Psoas muscle (tissue), 7 donors: ENCODE measurements at regions not wholly inside any gene's neighbourhood (a gene's known extent, or its start where the extent isn't known, plus 50 kb on each side); places are given as distances from the start of the nearest gene placed in this dataset.

Source experiments
- ATAC-seq, 4 donors: fragments of 200-7000 bp; cut with Tn5 transposase; one replicate each; pipeline ENCODE4 v1.9.1; 2020; ENCODE audit warnings: moderate library complexity in 3 of 4, mild to moderate bottlenecking in 2 of 4
- DNase-seq, 2 donors: peaks; one replicate each; pipeline ENCODE4 v3.0.0-alpha.2; 2020
- H3K27ac ChIP-seq: fragments of 200-600 bp; one replicate; pipeline ENCODE4 v1.8.0; 2022
- H3K27me3 ChIP-seq, 3 donors: fragments of 200-600 bp in 1 of 3; one replicate each; pipeline versions ENCODE4 v1.6.1 to v1.8.0; 2013 to 2022; ENCODE audit warnings: low read length in 2 of 3, mild to moderate bottlenecking in 2 of 3, moderate library complexity in 1 of 3; ENCODE audit not compliant: insufficient read depth in 3 of 3
- H3K36me3 ChIP-seq, 2 donors: fragments of 200-600 bp in 1 of 2; one replicate each; pipeline versions ENCODE4 v1.6.1 to v1.8.0; 2013 to 2022; ENCODE audit warnings: low read depth in 1 of 2, mild to moderate bottlenecking in 1 of 2, moderate library complexity in 1 of 2; ENCODE audit not compliant: insufficient read depth in 1 of 2
- H3K4me1 ChIP-seq: fragments of 200-600 bp; one replicate; pipeline ENCODE4 v1.8.0; 2022
- H3K4me3 ChIP-seq: fragments of 200-600 bp; one replicate; pipeline ENCODE4 v1.8.0; 2022; ENCODE audit warnings: mild to moderate bottlenecking
- H3K9me3 ChIP-seq: fragments of 200-600 bp; one replicate; pipeline ENCODE4 v1.8.0; 2022
- CTCF ChIP-seq: fragments of 200-600 bp; IDR thresholded peaks from one replicate; pipeline ENCODE4 v1.8.0; 2022; ENCODE audit warnings: antibody characterized with exemption
- WGBS, 3 donors: extraction: QIAGEN DNeasy Blood & Tissue Kit; methylation state at CpG; one replicate each; pipeline versions ENCODE4 v1.1.6 to v1.1.7; 2013; 5-methylcytosine and 5-hydroxymethylcytosine counted together
- intact Hi-C, 2 donors: fragments of 100-400 bp; cut with DNase I; formaldehyde crosslinking; loops; one replicate each; pipeline versions ENCODE4 v1.11.0 to v1.14.2; 2022
- donor health status: healthy with polysubstance abuse.
- donor health status: DM: no; HTN: no; CAD: no; lungs with moderate emphysema.
- donor health status: Bipolar disorder and iron deficiency.
- donor health status: healthy.
- donor health status: DM: yes; HTN: yes; CAD: no.
- donor health status: DM: no; HTN: no; CAD: no.
- donor health status: DM: yes; HTN: yes; CAD: no.

GRCh38 chr5:57552033-57552432 lies 69.4 kb upstream of the ACTBL2 start:
- intact Hi-C loops = no loop called here
- DNase-seq = no peak
- Histone ChIP-seq H3K4me3 (no peak overlapping the region), H3K27ac (no peak overlapping the region), H3K27me3 (no peaks in the 10 kb centered on the region), H3K9me3 (no peaks in the 10 kb centered on the region), H3K36me3 (no peaks in the 10 kb centered on the region), H3K4me1 (peaks cover 4% of the 10 kb centered on the region)
- 34 to 47% (median 36%) methylated on average over 3 of the region's 3 CpGs for WGBS, 3 donors
- ATAC-seq = peak in 3 of 4 donors; percentile 73 to 95 (median 86)
- TF ChIP-seq CTCF = no peak

GRCh38 chr5:57551251-57551650 lies 68.6 kb upstream of the ACTBL2 start:
- TF ChIP-seq CTCF = no peak
- H3K9me3 ChIP-seq = no peaks in the 10 kb centered on the region
- no peaks in the 10 kb centered on the region for H3K27me3 ChIP-seq
- 72 to 81% (median 75%) methylated on average over 3 of the region's 3 CpGs for WGBS, 3 donors
- H3K4me1 ChIP-seq = peaks cover 4% of the 10 kb centered on the region
- H3K36me3 ChIP-seq = no peaks in the 10 kb centered on the region
- intact Hi-C loops = no loop called here
- H3K27ac ChIP-seq = no peak overlapping the region
- ATAC-seq (no peak), DNase-seq (no peak)
- no peak overlapping the region for H3K4me3 ChIP-seq

- Histone ChIP-seq H3K4me1 (peaks cover 4% of the 10 kb centered on the region), H3K27me3 (no peaks in the 10 kb centered on the region), H3K9me3 (no peaks in the 10 kb centered on the region), H3K27ac (no peak overlapping the region), H3K4me3 (no peak overlapping the region), H3K36me3 (no peaks in the 10 kb centered on the region)
- intact Hi-C loops = no loop called here
- TF ChIP-seq CTCF = no peak
- ATAC-seq = no peak
- no peak for DNase-seq
- WGBS, 3 donors = 55 to 60% (median 57%) methylated on average over 6 of the region's 6 CpGs
These were observed 67.5 kb upstream of the ACTBL2 start for GRCh38 chr5:57550132-57550531.

DNA sequence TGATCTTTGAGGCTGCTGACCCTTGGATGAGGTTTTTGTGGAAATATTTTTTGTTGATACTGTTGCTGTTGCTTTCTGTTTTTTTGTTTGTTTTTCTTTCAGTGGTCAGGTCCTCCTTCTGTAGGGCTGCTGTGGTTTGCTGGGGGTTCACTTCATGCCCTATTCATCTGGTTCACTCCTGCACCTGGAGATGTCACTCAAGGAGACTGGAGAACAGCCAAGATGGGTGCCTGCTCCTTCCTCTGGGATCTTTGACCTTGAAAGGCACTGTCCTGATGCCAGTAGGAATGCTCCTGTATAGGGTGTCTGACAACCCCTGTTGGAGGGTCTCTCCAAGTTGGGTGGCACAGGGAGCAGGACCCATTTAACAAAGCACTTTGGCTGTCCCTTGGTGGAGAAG lies 67.0 kb upstream of the ACTBL2 start:
- Histone ChIP-seq H3K9me3 (no peaks in the 10 kb centered on the region), H3K4me3 (no peak overlapping the region), H3K27me3 (no peaks in the 10 kb centered on the region), H3K4me1 (peaks cover 4% of the 10 kb centered on the region), H3K36me3 (no peaks in the 10 kb centered on the region), H3K27ac (no peak overlapping the region)
- intact Hi-C loops = no loop called here
- DNase-seq (no peak), ATAC-seq (no peak)
- no peak for TF ChIP-seq CTCF

DNA sequence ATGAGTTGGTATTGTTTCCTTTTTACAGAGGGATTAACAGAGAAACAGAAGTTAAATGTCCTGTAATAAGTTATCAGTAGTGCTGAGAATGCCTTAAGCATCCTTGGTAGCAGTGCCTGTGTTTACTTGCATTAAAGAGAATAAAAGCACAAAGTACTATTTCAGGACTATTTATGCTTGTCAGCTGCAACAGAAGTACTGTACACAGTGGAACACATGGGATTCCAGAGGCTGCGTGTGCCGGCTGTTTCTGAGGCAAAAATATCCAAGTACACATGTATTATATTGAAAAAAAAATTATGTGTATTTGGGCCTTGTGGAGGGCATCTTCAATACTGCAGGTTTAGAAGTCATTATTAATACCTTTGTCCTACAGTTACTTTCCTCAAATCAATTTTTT lies 58.2 kb upstream of the ACTBL2 start:
- ATAC-seq = no peak
- 27 to 56% (median 41%) methylated on average over 2 of the region's 2 CpGs for WGBS, 3 donors
- intact Hi-C loops = no loop called here

More for the DNA sequence above, 58.2 kb upstream of the ACTBL2 start:
- TF ChIP-seq CTCF = no peak
- Histone ChIP-seq H3K9me3 (no peaks in the 10 kb centered on the region), H3K36me3 (no peaks in the 10 kb centered on the region), H3K27me3 (no peaks in the 10 kb centered on the region), H3K27ac (no peak overlapping the region), H3K4me3 (no peak overlapping the region), H3K4me1 (no peaks in the 10 kb centered on the region)
- no peak for DNase-seq
